Cardiac fibroblast (primary cell): ENCODE measurements at regions not wholly inside any gene's neighbourhood (a gene's known extent, or its start where the extent isn't known, plus 50 kb on each side); places are given as distances from the start of the nearest gene placed in this dataset.

Experiments used
- DNase-seq, 2 donors: peaks; one replicate each; pipeline versions ENCODE4 v3.0.0 to v3.0.0-alpha.2; 2010; ENCODE audit warnings: low read depth in 2 of 2
- H3K4me3 ChIP-seq, 2 donors: replicated peaks in 1 of 2; 1 replicate in 1 of 2; 2 replicates in 1 of 2; pipeline ENCODE4 v1.5.1; 2011; ENCODE audit warnings: low read depth in 2 of 2, low read length in 2 of 2, mild to moderate bottlenecking in 2 of 2, moderate library complexity in 1 of 2
- TF ChIP-seq, protein P1 (sequence below): IDR thresholded peaks from one replicate; pipeline ENCODE4 v1.5.1; 2011; ENCODE audit warnings: low read depth, mild to moderate bottlenecking, low read length, inconsistent platforms

DNA sequence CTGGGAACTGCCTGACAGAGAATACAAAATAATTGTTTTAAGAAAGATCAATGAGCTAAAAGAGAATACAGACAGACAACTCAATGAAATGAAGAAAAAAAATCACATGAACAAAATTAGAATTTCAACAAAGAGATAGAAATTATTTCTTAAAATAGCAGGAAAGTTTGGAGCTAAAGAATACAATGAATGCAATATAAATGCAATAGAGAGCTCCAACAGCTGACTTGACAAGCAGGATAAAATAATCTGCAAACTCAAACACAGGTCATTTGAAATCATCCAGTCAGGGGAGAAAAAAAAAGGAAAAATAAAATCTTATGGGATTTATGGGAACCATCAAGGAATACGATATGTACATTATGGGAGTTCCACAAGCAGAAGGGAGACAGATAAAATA is 902.7 kb upstream of the ZEB2 start:
- H3K4me3 ChIP-seq, result no peak overlapping the region
- no peak for DNase-seq
- TF ChIP-seq, protein P1, sequence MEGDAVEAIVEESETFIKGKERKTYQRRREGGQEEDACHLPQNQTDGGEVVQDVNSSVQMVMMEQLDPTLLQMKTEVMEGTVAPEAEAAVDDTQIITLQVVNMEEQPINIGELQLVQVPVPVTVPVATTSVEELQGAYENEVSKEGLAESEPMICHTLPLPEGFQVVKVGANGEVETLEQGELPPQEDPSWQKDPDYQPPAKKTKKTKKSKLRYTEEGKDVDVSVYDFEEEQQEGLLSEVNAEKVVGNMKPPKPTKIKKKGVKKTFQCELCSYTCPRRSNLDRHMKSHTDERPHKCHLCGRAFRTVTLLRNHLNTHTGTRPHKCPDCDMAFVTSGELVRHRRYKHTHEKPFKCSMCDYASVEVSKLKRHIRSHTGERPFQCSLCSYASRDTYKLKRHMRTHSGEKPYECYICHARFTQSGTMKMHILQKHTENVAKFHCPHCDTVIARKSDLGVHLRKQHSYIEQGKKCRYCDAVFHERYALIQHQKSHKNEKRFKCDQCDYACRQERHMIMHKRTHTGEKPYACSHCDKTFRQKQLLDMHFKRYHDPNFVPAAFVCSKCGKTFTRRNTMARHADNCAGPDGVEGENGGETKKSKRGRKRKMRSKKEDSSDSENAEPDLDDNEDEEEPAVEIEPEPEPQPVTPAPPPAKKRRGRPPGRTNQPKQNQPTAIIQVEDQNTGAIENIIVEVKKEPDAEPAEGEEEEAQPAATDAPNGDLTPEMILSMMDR, result no peak

DNA sequence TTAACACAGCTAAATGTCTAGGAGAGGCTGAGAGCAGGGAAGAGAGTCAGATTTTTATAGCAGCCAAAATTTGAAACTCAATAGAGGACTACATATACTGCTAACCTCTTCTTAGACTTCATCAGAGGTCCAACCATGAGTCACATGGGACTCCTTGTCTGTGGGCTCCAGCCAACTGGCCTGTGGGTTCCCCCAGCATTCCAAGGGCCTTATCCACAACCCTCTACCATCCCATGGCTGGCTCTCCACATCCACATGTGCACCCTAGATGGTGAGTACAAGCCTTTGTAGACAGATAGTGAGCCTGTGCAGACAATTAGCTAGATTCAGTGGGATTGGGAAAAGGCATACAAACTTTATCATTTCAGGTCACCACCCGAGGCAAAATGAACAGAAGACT is 901.9 kb upstream of the ZEB2 start:
- TF ChIP-seq, protein P1, result no peak
- DNase-seq, result peak in 1 of 2 donors; percentile 37
- H3K4me3 ChIP-seq, result no peak overlapping the region

DNA sequence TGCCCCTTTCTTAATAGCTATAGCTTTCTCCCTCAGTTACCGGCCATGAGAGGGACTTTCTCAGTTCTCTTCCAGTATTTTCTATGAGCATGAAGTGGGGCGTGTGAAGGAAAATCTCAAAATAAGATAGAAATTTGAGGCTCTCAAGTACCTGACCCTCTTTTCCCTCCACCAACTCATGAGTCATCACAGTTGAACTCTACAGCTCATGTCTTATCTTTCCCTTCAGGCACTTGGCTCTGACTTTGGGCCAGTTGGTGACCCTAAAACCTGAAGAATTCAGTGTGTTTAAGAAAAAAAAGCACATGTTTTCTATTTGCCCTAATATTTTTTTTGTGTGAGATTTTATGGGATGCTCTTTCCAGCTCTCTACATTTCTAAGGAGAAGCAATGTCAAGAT is 896.7 kb upstream of the ZEB2 start:
- H3K4me3 ChIP-seq, result no peak overlapping the region
- DNase-seq, result no peak
- TF ChIP-seq, protein P1, result no peak

DNA sequence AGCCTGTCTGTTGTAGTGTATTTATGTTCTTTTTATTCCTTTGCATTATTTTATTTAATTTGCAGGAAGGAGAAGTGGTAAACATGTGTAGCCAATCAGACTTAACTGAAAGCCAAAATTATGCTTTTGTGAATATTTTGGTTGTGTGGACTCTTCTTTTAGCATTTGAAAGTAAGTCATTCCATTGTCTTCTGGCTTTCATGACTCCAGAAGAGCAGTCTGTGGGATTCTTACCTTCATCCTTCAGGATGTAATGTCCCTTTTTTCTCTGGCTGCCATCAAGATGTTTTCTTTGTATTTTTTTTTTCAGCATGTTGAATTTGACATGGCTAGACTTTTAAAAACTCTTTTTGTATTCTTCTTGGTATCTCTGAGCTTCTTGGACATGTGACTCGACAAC is 895.2 kb upstream of the ZEB2 start:
- DNase-seq, result peak in 1 of 2 donors; percentile 5
- TF ChIP-seq, protein P1, result no peak
- no peak overlapping the region for H3K4me3 ChIP-seq

DNA sequence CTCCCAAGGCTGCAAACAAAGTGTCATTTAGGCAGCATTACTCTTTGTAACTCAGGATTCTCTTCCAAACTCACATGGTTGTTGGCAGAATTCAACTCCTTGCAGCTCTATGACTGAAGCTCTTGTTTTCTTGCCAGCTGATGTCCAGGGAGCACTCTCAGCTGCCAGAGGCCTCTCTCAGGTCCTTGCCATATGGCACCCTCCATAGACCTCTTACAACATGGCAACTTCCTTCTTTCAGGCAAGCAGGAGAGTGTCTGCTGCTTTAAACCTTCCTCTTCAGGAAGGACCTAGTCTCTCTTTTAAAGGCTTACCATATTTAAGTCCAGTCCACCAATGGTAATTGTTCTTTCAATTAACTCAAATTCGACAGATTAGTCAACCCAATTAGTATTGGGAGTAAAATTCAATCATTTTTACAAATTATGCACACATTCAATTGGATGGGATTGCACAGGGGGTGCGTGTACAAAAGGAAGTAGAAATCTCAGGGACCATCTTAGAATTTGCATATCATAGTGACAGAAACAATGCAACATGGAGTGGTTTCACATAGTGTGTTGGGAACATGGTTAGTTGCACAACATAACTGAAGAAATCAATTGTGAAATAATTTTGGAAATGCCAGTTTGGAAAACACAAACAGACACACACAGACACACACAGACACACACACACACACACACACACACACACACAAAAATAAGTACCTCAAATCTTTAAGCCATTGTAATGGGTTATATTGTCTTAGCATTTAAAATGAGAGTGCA is 893.5 kb upstream of the ZEB2 start:
- no peak for DNase-seq
- TF ChIP-seq, protein P1, result no peak

DNA sequence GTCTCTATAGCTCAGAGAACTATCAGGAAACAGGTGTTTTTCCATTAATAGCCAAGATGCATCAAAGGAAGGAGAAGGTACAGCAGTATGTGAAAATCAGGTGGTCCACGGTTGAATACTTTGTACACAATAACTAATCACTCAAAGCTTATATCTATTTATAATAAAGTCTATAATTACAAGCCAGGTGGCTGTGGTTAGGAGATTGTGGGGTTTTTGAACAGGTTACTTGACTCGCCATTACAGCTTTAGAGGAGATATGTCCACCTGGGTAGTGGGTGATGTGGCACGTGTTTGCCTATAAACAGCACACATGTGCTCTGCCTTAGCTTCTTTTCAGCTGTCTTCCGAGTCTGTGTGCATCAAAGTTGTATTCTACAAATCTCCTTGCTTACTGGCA is 892.2 kb upstream of the ZEB2 start:
- no peak for DNase-seq
- H3K4me3 ChIP-seq, result no peak overlapping the region
- TF ChIP-seq, protein P1, result no peak

More for the DNA sequence above, 893.5 kb upstream of the ZEB2 start:
- no peak overlapping the region for H3K4me3 ChIP-seq

DNA sequence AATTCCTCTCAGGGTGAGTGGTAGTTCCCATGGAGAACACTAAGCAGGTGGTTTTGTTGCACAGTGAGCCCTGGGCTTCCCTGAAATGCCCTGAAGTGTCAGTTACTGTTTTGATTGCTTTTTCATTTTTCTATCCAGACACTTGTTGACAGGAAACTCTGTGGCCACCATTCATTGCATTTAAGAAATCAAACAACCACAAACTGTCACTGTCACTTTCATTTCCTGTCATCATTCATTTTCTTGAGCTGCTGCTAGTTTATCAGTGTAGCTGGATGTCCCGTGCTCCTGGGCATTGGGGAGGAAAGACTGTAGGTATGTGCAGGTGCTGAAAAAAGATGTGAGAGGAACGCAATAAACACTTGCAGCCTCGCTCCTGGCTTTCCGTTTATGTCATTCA is 891.6 kb upstream of the ZEB2 start:
- TF ChIP-seq, protein P1, result no peak
- H3K4me3 ChIP-seq, result no peak overlapping the region
- no peak for DNase-seq
